Large intestine (tissue), 3 donors: ENCODE measurements at regions not wholly inside any gene's neighbourhood (a gene's known extent, or its start where the extent isn't known, plus 50 kb on each side); places are given as distances from the start of the nearest gene placed in this dataset.
"Not testable (repeated sequence)": the region's sequence is repeated elsewhere in the genome, so short reads cannot be mapped to it uniquely, and the experiment has no call there.

Experiments used
- DNase-seq, 2 donors: peaks; one replicate each; pipeline versions ENCODE4 v3.0.0 to v3.0.0-alpha.2; 2013
- H3K27ac ChIP-seq: one replicate; pipeline ENCODE4 v1.5.1; 2013; ENCODE audit warnings: low read length
- H3K27me3 ChIP-seq: 2 replicates; pipeline ENCODE4 v1.6.1; 2013; ENCODE audit warnings: low read length; ENCODE audit not compliant: control insufficient read depth, insufficient read depth
- H3K36me3 ChIP-seq: 2 replicates; pipeline ENCODE4 v1.6.1; 2013; ENCODE audit warnings: low read length; ENCODE audit not compliant: control insufficient read depth, insufficient read depth
- H3K4me1 ChIP-seq: one replicate; pipeline ENCODE4 v1.6.1; 2013; ENCODE audit warnings: low read length; ENCODE audit not compliant: control insufficient read depth, insufficient read depth
- H3K4me3 ChIP-seq: one replicate; pipeline ENCODE4 v1.5.1; 2013; ENCODE audit warnings: low read length
- H3K9me3 ChIP-seq: one replicate; pipeline ENCODE4 v1.6.1; 2013; ENCODE audit warnings: mild to moderate bottlenecking, low read depth, low read length, moderate library complexity; ENCODE audit not compliant: control insufficient read depth
- WGBS: methylation state at CpG from one replicate; pipeline ENCODE4 v1.1.5; 2013; ENCODE audit warnings: low lambda C conversion rate; ENCODE audit not compliant: insufficient coverage; 5-methylcytosine and 5-hydroxymethylcytosine counted together

DNA sequence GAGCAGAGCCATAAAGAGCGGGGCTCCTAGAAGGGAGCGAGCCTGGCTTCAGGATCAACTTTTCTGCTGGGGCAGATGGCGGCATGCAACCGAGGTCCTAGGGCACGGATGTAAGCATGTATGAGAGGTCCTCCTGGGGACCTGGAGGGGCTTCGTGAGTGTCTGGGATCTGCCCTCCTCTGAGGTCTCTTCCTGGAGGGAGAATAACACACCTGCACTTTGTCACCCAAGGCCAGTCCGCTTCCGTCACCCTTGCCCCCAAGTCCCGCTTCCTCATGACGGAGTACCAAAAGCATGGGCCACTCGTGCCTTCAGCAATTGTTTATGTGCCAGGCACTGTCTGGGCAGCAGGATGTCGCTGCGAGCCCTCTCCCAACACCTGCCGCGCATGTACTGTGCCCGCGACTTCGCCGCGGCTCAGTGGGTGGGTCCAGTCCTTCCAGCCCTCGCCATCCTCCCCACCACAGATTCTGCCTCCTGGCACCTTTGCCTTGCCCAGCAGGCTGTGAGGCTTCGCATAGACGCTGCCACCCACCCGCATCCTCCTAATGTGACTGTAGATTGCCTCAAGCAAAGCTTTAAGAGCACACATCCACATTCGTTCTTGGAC lies 60.0 kb upstream of the TMPRSS2 start:
- Histone ChIP-seq H3K27ac (no peak overlapping the region), H3K9me3 (peaks cover 9% of the 10 kb centered on the region), H3K4me3 (no peak overlapping the region), H3K27me3 (no peaks in the 10 kb centered on the region), H3K4me1 (peaks cover 26% of the 10 kb centered on the region), H3K36me3 (no peaks in the 10 kb centered on the region)
- no CpG with 5 or more reads among the region's 25 CpGs for WGBS
- DNase-seq = no peak

DNA sequence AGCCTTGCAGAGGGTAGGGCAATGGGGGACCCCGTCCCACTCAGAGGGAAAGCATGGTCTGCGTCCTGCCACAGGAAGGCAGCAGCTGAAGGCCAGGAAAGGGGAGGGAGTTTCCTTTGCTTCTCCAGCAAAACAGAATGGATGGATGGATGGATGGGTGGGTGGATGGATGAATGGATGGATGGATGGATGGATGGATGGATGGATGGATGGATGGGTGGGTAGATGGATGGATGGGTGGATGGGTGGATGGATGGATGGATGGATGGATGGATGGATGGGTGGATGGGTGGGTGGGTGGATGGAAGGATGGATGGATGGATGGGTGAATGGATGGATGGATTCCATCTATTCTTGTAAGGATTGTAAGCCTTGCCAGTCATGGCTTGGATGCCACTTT lies 59.3 kb upstream of the TMPRSS2 start:
- not testable (repeated sequence) for H3K36me3 ChIP-seq, H3K27me3 ChIP-seq, DNase-seq

DNA sequence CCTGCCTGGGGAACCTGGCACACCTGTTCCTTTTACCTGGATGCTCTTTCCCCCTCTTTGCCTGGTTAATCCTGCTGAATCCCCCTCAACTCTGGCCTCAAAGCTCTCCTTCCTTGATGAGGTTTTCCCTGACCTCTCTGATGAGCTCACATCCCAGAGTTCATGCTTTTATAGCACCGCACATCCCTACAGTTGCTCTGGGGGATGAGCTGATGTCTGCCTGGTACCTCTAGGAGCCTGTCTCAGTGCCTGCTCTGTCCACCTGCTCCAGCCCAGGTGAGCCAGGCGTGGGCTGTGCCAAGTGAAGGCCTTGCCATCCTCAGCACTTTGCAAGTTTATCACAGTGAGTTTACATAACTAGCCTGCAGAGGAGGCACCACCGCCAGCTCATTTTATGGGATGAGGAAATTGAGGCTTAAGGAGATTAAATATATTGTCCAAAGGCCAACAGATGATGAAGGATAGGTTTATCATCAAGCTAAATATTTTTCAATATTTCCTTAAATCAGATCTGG lies 58.6 kb upstream of the TMPRSS2 start:
- no CpG with 5 or more reads among the region's 3 CpGs for WGBS
- Histone ChIP-seq H3K9me3 (peaks cover 4% of the 10 kb centered on the region), H3K4me1 (peaks cover 41% of the 10 kb centered on the region), H3K4me3 (no peak overlapping the region), H3K27ac (no peak overlapping the region), H3K36me3 (no peaks in the 10 kb centered on the region), H3K27me3 (no peaks in the 10 kb centered on the region)
- no peak for DNase-seq

More for the DNA sequence above, 59.3 kb upstream of the TMPRSS2 start:
- WGBS = no CpG with 5 or more reads among the region's 2 CpGs
- peaks cover 34% of the 10 kb centered on the region for H3K4me1 ChIP-seq
- H3K27ac ChIP-seq, H3K9me3 ChIP-seq, H3K4me3 ChIP-seq: not testable (repeated sequence)

DNA sequence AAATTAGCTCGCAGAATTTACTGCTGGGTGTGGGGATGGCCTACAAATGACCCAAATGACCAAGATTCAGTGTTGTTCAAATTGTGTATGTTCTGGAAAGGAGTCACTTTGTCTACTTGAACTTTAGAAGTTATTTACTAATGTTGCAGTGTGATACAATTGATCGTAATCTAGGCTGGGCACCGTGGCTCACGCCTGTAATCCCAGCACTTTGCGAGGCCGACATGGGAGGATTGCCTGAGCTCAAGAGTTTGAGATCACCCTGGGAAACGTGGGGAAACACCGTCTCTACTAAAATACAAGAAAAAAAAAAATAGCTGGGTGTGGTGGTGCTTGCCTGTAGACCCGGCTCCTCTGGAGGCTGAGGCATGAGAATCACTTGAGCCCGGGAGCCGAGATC lies 57.6 kb upstream of the TMPRSS2 start:
- Histone ChIP-seq H3K36me3 (no peaks in the 10 kb centered on the region), H3K27me3 (no peaks in the 10 kb centered on the region), H3K4me3 (no peak overlapping the region), H3K27ac (peak overlapping the region; percentile 9), H3K4me1 (peaks cover 51% of the 10 kb centered on the region), H3K9me3 (no peaks in the 10 kb centered on the region)
- no CpG with 5 or more reads among the region's 11 CpGs for WGBS
- DNase-seq = no peak

DNA sequence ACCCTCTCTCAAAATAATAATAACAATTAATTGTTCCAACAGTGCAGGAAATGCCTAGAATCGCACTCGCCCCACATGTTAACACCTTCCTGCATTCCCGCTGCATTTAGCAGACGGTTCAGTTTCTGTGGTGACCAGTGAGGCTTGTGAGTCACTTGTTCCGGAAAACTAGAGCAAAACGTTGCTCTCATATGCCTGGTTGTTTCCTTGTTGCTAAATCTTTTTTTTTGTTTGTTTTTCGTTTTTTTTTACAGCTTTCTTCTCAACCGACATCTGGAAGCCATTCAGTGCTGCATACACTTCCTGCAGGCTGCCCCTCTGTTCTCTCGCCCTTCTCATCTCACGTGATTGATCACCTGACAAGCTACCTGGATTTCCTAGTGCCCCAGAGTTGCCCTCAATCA lies 56.9 kb upstream of the TMPRSS2 start:
- H3K27ac ChIP-seq = peak overlapping the region; percentile 9
- H3K4me1 ChIP-seq = peaks cover 57% of the 10 kb centered on the region
- DNase-seq = peak in 1 of 2 donors; percentile 69
- 40% methylated on average over 5 of the region's 10 CpGs for WGBS
- H3K27me3 ChIP-seq = no peaks in the 10 kb centered on the region
- H3K4me3 ChIP-seq = no peak overlapping the region
- no peaks in the 10 kb centered on the region for H3K36me3 ChIP-seq
- H3K9me3 ChIP-seq = no peaks in the 10 kb centered on the region

DNA sequence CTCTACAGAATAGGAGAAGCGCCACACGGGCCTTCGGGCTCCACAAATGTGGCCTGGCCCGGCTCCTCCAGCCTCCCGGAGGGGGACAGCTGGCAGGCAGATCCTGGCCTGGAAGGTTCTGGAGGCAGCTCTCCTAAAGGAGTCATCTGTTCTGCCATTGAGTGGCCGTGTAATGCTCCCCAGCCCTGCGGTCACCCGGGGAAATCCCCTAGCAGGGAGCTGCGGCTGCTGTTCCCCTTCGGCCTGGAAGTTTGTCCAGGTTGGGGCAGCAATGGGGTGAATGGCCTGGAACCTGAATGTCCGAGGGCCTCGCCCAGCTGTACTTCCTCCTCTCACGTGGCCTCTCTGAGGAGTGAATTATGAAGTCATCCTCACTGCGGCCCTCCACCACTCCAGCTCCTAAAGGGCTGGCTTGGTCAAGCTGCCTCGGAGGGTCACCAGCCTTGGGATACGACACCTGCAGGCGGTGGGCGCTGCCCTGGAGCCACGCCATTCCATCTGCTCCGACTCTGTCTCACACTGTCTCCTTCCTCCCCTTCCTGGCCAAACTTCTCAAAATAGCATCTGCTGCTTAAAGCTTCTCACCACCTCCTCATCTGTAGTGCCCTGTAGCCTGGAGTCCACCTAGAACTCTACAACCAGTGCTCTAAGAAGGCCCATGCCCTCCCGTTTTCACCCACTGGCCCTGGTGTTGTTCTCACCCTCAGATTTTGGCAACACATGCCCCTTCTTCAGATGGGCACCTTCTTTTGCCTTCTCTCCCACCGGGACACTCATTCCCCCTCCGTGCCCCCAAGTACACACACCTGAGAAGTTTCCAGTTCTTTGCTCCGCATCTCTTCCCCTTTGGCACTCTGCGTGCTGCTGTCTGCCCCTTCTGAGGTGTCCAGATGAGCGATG lies 54.4 kb upstream of the TMPRSS2 start:
- 93% methylated on average over 3 of the region's 26 CpGs for WGBS
- Histone ChIP-seq H3K9me3 (no peaks in the 10 kb centered on the region), H3K36me3 (no peaks in the 10 kb centered on the region), H3K27me3 (no peaks in the 10 kb centered on the region), H3K27ac (peak overlapping the region; percentile 92), H3K4me3 (no peak overlapping the region), H3K4me1 (peaks cover 63% of the 10 kb centered on the region)
- peak in 1 of 2 donors; percentile 70 for DNase-seq

DNA sequence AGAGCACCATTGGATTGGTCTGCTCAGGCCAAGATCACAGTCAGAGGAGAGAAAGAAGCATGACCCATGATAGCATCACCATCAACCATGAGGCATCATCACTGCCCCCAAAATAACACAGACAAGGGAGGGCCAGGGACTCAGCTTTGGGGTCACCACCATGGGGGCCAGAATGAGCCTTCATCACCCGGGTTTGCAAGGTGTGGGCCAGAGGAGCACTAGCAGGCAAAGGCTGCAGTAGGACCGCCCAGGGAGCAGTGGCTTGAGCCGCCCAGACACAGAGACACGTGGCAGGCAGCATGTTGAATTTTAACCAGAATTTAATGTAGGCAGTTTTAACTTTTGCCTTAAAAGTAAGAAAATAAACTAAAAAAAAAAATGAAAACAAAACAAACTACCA lies 53.7 kb upstream of the TMPRSS2 start:
- H3K36me3 ChIP-seq = no peaks in the 10 kb centered on the region
- 56% methylated on average over 2 of the region's 4 CpGs for WGBS
- H3K27me3 ChIP-seq = no peaks in the 10 kb centered on the region
- DNase-seq = peak in 1 of 2 donors; percentile 58
- H3K9me3 ChIP-seq = no peaks in the 10 kb centered on the region
- H3K27ac ChIP-seq = peak overlapping the region; percentile 92
- peaks cover 70% of the 10 kb centered on the region for H3K4me1 ChIP-seq
- no peak overlapping the region for H3K4me3 ChIP-seq

DNA sequence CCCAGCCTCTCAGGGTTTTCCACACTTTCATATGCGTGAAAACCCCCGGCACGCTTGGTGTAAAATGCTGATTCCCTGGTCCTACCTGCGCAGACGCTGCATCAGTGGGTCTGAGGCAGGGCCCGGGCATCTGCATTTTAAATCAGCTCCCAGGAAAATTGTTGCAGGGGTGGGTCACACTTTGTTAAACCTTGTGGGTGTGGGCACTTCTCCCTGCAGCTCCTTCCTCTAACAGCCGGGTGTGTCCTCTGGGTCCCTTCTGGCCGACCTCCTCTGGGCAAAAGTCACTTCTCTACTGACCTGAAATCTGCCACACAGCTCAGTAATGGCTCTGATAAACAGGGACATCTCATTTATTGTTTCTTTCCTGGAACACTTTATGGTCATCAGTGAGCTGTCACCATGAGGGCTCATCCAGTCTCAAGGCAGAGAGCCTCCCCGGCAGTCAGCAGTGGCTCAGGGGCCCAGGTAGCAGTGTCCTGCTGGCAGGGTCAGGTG lies 52.8 kb upstream of the TMPRSS2 start:
- WGBS = 40% methylated on average over 1 of the region's 9 CpGs
- Histone ChIP-seq H3K4me1 (peaks cover 71% of the 10 kb centered on the region), H3K36me3 (no peaks in the 10 kb centered on the region), H3K27me3 (no peaks in the 10 kb centered on the region), H3K9me3 (no peaks in the 10 kb centered on the region), H3K27ac (peak overlapping the region; percentile 92), H3K4me3 (no peak overlapping the region)
- peak; percentile 92 to 97 for DNase-seq

DNA sequence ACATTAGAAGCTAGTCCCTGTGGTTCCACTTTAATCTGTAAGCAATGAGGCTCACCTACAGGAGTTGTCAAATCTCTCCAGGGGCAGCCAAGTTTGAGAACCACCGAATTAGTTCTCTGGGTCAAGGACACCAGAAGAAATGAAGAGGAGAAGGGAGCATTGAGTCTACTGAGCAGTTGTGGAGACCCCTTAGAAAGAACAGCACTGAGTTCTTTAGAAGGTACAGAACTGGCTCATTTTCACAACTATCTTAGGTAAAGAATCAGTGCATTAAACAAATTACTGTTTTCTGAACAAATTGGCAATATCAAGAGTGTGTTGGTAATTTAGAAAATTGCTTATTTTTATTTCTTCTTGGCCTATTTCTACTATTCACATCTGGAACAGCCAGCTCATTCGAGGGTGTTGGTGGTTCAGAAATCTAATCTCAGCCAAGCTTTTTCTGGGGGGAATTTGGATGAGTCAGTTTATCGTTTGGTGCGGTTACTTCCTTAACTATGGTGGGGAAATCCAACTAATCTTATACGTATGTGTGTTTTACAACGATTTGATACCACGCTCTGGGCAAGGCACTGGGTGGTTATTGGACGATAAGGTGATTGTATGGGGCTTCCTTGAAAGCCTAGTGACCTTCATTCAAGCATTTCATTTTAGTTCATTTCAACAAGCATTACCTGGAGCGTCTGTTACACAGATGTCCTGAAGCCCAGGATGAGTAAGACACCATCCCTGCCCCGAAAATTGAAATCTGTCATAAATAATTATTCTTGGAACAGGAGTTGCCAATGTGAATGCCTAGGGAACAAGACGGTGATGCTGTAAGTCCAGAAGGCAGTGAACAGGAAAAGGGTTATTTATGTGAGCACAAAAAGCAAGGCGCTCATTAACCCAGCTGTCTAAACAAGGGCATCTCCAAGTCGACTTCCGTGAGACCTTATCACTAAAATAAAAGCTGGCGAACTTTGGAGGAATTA lies 52.0 kb upstream of the TMPRSS2 start:
- Histone ChIP-seq H3K36me3 (no peaks in the 10 kb centered on the region), H3K27ac (peak overlapping the region; percentile 92), H3K4me1 (peaks cover 64% of the 10 kb centered on the region), H3K4me3 (no peak overlapping the region), H3K27me3 (no peaks in the 10 kb centered on the region), H3K9me3 (no peaks in the 10 kb centered on the region)
- peak; percentile 53 to 90 for DNase-seq
- no CpG with 5 or more reads among the region's 15 CpGs for WGBS

DNA sequence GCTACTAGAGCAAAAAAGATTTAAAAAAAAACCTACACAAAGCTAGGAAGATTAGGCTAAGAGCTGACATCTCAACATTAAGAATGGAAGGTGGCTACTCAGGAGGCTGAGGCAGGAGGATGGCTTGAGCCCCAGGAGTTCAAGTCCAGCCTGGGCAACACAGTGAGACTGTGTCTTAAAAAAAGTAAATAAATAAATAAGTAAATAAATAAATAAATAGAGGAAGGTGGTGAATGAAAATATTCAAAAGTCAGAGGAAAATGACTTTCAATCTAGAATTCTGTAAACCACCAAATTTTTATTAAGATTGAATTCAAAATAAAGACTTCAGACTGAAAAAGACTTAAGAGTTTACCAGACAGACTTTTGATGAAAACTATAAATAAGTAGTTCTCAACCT lies 50.9 kb upstream of the TMPRSS2 start:
- no peak for DNase-seq
- peaks cover 59% of the 10 kb centered on the region for H3K4me1 ChIP-seq
- H3K36me3 ChIP-seq = no peaks in the 10 kb centered on the region
- H3K27ac ChIP-seq = peak overlapping the region; percentile 92
- H3K27me3 ChIP-seq = no peaks in the 10 kb centered on the region
- H3K9me3 ChIP-seq = no peaks in the 10 kb centered on the region
- no peak overlapping the region for H3K4me3 ChIP-seq
